ENCODE measurements at regions not wholly inside any gene's neighbourhood (a gene's known extent, or its start where the extent isn't known, plus 50 kb on each side); places are given as distances from the start of the nearest gene placed in this dataset.

- no peak for TF ChIP-seq CTCF (IDR thresholded peaks at IDR 0.05; ENCODE audit: insufficient read depth, low read length, poor library complexity, severe bottlenecking)
- Histone ChIP-seq H3K4me3 (replicated peaks; ENCODE audit: low read depth, low read length) (no peak overlapping the region), H3K36me3 (ENCODE audit: control insufficient read depth, insufficient read depth, low read length) (no peaks in the 10 kb centered on the region), H3K27me3 (replicated peaks; ENCODE audit: control insufficient read depth, insufficient read depth, low read length) (peaks cover 4% of the 10 kb centered on the region; the same call in 1 of the 2 replicates)
- DNase-seq (ENCODE audit: extremely low read depth, insufficient read length): no peak
These were observed 389.7 kb upstream of the ATP5MC3 start for GRCh38 chr2:175571078-175571653.

- no peak overlapping the region for H3K4me3 ChIP-seq (replicated peaks; ENCODE audit: low read depth, low read length)
- TF ChIP-seq CTCF (IDR thresholded peaks at IDR 0.05; ENCODE audit: insufficient read depth, low read length, poor library complexity, severe bottlenecking): no peak
- H3K36me3 ChIP-seq (ENCODE audit: control insufficient read depth, insufficient read depth, low read length): no peaks in the 10 kb centered on the region
- DNase-seq (ENCODE audit: extremely low read depth, insufficient read length): no peak
- H3K27me3 ChIP-seq (replicated peaks; ENCODE audit: control insufficient read depth, insufficient read depth, low read length): peaks cover 4% of the 10 kb centered on the region; the same call in 1 of the 2 replicates
These were observed 386.7 kb upstream of the ATP5MC3 start for GRCh38 chr2:175568109-175568730.

GRCh38 chr2:175567435-175568061 is 386.0 kb upstream of the ATP5MC3 start:
- no peak for TF ChIP-seq CTCF (IDR thresholded peaks at IDR 0.05; ENCODE audit: insufficient read depth, low read length, poor library complexity, severe bottlenecking)
- Histone ChIP-seq H3K27me3 (replicated peaks; ENCODE audit: control insufficient read depth, insufficient read depth, low read length) (peaks cover 4% of the 10 kb centered on the region; the same call in 1 of the 2 replicates), H3K4me3 (replicated peaks; ENCODE audit: low read depth, low read length) (no peak overlapping the region), H3K36me3 (ENCODE audit: control insufficient read depth, insufficient read depth, low read length) (no peaks in the 10 kb centered on the region)
- DNase-seq (ENCODE audit: extremely low read depth, insufficient read length): no peak

GRCh38 chr2:175560521-175561169 is 379.1 kb upstream of the ATP5MC3 start:
- H3K36me3 ChIP-seq (ENCODE audit: control insufficient read depth, insufficient read depth, low read length): no peaks in the 10 kb centered on the region
- no peak for DNase-seq (ENCODE audit: extremely low read depth, insufficient read length)
- TF ChIP-seq CTCF (IDR thresholded peaks at IDR 0.05; ENCODE audit: insufficient read depth, low read length, poor library complexity, severe bottlenecking): no peak
- H3K4me3 ChIP-seq (replicated peaks; ENCODE audit: low read depth, low read length): no peak overlapping the region
- H3K27me3 ChIP-seq (replicated peaks; ENCODE audit: control insufficient read depth, insufficient read depth, low read length): no peaks in the 10 kb centered on the region

- DNase-seq (ENCODE audit: extremely low read depth, insufficient read length): no peak
- no peak overlapping the region for H3K4me3 ChIP-seq (replicated peaks; ENCODE audit: low read depth, low read length)
- TF ChIP-seq CTCF (IDR thresholded peaks at IDR 0.05; ENCODE audit: insufficient read depth, low read length, poor library complexity, severe bottlenecking): no peak
- no peaks in the 10 kb centered on the region for H3K36me3 ChIP-seq (ENCODE audit: control insufficient read depth, insufficient read depth, low read length)
- no peaks in the 10 kb centered on the region for H3K27me3 ChIP-seq (replicated peaks; ENCODE audit: control insufficient read depth, insufficient read depth, low read length)
These were observed 378.1 kb upstream of the ATP5MC3 start for GRCh38 chr2:175559613-175560012.

Data from GM06990 (cell line).